ENCODE measurements at regions not wholly inside any gene's neighbourhood (a gene's known extent, or its start where the extent isn't known, plus 50 kb on each side); places are given as distances from the start of the nearest gene placed in this dataset.

DNA sequence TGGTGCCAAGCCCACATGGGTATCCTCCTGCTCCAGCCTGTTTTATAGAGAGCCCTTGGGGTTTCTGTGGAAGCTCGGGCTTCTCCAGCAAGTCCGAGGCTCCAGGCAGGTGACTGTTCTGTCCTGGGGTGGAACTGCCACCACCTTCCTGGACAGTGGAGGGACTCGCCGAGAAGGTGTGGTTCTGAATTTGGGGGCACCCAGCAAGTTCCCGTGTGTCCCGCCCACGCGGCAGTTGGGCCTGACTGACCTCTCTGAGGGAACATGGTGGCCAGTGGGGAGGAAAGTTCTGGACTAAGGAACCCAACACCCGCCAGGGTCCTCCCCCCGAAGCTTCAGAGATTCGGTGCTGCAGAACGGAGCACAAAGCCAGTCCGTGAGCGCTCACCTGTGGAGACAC, 158.1 kb upstream of the C1orf174 start:
- no peak for TF ChIP-seq YY1 (IDR thresholded peaks at IDR 0.05; ENCODE audit: insufficient read depth, insufficient read length)
- no peak for TF ChIP-seq ZNF274 (IDR thresholded peaks at IDR 0.05; ENCODE audit: low read depth, low read length)

All from NT2/D1 (cell line).